ENCODE measurements at regions not wholly inside any gene's neighbourhood (a gene's known extent, or its start where the extent isn't known, plus 50 kb on each side); places are given as distances from the start of the nearest gene placed in this dataset.

DNA sequence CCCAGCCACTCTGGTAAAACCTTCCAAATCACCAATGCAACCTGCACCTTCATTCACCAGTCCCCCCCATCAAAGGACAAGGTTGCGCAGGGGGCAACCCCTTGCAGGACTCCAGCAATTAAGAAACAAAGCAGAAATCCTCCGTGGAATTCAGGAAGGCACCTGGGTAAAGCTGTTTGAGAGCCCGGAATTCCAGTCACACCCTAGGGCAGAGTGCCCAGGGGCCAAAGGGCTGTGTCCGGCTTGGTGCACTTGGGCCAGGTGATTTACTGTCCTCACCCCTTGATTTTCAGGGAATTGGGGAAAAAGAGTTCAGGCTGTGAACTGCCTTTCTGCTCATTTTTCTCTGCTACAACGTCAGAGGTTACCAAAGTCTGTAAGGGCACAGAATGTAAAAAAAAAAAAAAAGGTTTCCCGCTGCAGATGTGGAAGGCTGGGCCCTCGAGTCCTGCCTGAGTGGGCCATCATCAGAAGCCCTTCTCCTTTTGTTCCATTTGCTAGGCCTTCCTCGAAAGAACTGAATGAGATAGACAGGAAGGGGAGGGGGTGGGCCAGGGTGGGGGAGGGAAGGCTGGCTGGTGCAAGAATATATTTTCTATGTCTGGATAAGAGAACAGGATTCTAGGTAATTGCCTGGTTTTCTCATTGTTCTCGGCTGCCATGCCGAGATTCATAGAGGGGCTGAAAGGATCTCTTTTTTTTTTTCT, 266.5 kb upstream of the PSMD7 start:
- TF ChIP-seq CTCF (IDR thresholded peaks at IDR 0.05 in 2 of 3, conservative IDR thresholded peaks at IDR 0.05 in 1 of 3; ENCODE audit: control insufficient read depth in 2 of 3, extremely low read depth in 1 of 3, insufficient read depth in 1 of 3, low read depth in 3 of 3, low read length in 3 of 3) (no peak), NRF1 (conservative IDR thresholded peaks at IDR 0.05; ENCODE audit: low read depth, low read length) (no peak), FOXM1 (IDR thresholded peaks at IDR 0.05; ENCODE audit: low read depth, low read length) (no peak), RELA (IDR thresholded peaks at IDR 0.05; ENCODE audit: borderline replicate concordance, partially characterized antibody) (no peak), BMI1 (IDR thresholded peaks at IDR 0.05; ENCODE audit: borderline replicate concordance) (no peak), POLR2AphosphoS5 (IDR thresholded peaks at IDR 0.05; ENCODE audit: low read length) (no peak), POLR2A (IDR thresholded peaks at IDR 0.05; ENCODE audit: low read depth, low read length) (no peak), DPF2 (IDR thresholded peaks at IDR 0.05) (no peak), SMC3 (IDR thresholded peaks at IDR 0.05; ENCODE audit: borderline replicate concordance, low read length) (no peak), NFYB (IDR thresholded peaks at IDR 0.05; ENCODE audit: insufficient read depth, low read depth, low read length) (no peak), RAD21 (IDR thresholded peaks at IDR 0.05; ENCODE audit: insufficient read depth, low read depth, low read length) (no peak)
- TF ChIP-seq, protein P1, sequence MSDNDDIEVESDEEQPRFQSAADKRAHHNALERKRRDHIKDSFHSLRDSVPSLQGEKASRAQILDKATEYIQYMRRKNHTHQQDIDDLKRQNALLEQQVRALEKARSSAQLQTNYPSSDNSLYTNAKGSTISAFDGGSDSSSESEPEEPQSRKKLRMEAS (IDR thresholded peaks at IDR 0.05; ENCODE audit: low read depth, low read length): no peak
- TF ChIP-seq, protein P2, sequence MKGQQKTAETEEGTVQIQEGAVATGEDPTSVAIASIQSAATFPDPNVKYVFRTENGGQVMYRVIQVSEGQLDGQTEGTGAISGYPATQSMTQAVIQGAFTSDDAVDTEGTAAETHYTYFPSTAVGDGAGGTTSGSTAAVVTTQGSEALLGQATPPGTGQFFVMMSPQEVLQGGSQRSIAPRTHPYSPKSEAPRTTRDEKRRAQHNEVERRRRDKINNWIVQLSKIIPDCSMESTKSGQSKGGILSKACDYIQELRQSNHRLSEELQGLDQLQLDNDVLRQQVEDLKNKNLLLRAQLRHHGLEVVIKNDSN (IDR thresholded peaks at IDR 0.05; ENCODE audit: borderline replicate concordance, extremely low read length, insufficient read depth, low read depth, low read length): no peak
- TF ChIP-seq, protein P3, sequence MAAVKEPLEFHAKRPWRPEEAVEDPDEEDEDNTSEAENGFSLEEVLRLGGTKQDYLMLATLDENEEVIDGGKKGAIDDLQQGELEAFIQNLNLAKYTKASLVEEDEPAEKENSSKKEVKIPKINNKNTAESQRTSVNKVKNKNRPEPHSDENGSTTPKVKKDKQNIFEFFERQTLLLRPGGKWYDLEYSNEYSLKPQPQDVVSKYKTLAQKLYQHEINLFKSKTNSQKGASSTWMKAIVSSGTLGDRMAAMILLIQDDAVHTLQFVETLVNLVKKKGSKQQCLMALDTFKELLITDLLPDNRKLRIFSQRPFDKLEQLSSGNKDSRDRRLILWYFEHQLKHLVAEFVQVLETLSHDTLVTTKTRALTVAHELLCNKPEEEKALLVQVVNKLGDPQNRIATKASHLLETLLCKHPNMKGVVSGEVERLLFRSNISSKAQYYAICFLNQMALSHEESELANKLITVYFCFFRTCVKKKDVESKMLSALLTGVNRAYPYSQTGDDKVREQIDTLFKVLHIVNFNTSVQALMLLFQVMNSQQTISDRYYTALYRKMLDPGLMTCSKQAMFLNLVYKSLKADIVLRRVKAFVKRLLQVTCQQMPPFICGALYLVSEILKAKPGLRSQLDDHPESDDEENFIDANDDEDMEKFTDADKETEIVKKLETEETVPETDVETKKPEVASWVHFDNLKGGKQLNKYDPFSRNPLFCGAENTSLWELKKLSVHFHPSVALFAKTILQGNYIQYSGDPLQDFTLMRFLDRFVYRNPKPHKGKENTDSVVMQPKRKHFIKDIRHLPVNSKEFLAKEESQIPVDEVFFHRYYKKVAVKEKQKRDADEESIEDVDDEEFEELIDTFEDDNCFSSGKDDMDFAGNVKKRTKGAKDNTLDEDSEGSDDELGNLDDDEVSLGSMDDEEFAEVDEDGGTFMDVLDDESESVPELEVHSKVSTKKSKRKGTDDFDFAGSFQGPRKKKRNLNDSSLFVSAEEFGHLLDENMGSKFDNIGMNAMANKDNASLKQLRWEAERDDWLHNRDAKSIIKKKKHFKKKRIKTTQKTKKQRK (IDR thresholded peaks at IDR 0.05; ENCODE audit: low read depth, low read length): no peak
